ENCODE measurements at regions not wholly inside any gene's neighbourhood (a gene's known extent, or its start where the extent isn't known, plus 50 kb on each side); places are given as distances from the start of the nearest gene placed in this dataset.
"Not testable (repeated sequence)": the region's sequence is repeated elsewhere in the genome, so short reads cannot be mapped to it uniquely, and the experiment has no call there.

- DNase-seq, result no peak
Observed at GRCh38 chr6:80872199-80872950, 765.9 kb downstream of the BCKDHB start.

GRCh38 chr6:80862756-80863155 is 756.3 kb downstream of the BCKDHB start:
- no peak for DNase-seq

DNA sequence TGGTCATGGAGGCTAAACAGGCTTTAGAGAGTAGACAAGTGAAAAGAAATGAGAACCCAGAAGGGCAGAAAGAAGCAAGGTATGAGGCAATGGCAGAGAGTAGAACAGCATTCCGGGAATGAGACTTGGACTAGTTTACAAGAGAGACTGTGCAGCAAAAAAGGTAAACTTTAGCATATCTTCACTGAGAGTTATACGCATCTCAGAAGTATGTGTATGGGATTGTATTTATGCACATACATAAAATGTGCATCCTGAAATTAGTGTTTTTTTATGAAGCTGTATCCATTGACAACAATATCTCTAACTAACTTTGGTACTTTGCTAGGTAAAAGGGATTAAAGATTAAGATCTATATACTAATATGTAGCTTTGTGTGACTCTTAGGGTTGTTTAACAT is 753.6 kb downstream of the BCKDHB start:
- DNase-seq, result no peak

GRCh38 chr6:80847973-80848372 is 741.5 kb downstream of the BCKDHB start:
- not testable (repeated sequence) for DNase-seq

DNA sequence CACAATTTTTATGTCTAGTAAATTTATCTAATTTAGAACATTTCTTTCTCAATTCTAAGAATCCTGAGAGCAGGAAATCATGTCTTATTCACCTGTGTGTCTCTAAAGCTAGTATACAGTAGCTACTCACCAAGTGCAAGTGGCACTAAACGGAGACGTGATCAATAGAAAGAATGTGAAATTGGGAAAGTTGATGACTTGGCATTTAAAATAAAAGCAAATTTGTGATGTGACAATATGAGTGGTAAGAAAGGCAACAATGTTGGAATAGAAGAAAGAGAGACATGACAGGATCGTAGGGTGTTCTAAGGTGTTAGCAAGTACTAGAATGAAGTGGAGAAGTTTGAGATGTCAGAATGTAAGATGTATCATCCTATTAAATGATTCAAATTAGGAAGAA is 725.9 kb downstream of the BCKDHB start:
- no peak for DNase-seq

DNA sequence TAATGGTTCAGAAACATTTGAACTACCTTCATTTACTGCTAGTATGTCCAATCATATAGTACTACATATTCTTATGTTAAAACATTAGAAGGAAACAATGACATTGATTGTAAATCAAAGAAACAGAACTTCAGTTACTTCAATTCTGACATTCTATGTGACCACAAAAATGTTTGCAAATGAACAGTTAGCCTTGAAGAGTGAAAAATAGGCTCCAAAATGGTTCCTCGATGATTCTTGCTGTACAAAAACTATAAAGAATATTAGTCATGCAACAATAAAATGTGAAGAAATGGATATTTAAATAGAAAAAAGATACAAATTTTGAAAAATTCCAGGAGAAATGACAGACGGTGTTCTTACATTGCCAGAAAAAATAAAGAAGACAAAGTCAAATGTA is 686.9 kb downstream of the BCKDHB start:
- no peak for DNase-seq

GRCh38 chr6:80792151-80792550 is 685.7 kb downstream of the BCKDHB start:
- no peak for DNase-seq

DNA sequence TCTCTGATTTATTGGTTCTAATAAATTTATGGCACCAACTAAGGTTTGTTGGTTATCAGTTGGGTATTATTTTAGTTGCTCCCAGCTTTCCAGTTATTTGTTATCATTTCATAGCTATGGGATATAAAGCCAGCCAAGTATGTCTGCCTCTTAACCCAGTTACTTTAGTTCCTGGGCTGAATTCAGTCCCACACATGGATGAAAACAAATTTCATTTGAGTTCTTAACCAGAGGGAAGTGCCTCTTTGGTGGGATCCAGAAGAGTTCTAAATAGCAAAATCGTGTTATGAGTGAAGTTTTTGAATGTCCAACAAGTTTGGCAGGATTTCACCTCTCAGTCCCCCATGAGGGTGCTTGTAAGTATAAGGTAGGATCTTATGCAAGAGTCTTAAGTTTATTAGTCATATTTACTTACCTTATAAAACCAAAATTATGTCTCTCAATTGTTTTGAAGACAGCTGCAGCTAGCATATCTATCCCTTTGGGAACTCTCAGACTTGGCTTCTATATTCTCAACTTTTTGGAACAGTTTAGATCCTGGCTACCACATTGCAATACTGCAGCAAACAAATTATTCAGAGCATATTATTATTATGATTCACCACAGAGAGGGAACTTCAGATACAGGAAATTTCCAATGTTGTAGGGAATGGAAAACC is 683.6 kb downstream of the BCKDHB start:
- DNase-seq, result no peak

- DNase-seq, result not testable (repeated sequence)
Observed at GRCh38 chr6:80783271-80783670, 676.8 kb downstream of the BCKDHB start.

DNA sequence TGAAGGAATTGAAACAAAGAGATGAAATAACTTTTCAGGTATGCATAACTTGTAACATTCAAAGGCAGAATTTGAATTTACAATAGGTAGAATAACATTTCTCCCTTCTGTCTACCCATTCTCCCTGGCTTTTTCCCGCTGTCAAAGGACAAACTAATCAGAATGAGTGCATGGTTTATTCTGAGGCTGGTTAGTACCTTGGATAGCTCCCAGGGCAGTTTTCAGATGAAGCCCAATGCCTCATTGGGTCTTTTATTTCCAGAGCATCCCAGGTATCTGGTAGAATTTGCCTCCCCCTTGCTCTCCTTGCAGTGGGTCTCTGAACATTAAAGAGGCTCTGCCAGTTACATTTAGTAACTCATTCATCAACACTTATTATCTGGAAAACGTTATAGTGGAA is 665.5 kb downstream of the BCKDHB start:
- no peak for DNase-seq

GRCh38 chr6:80769106-80769505 is 662.6 kb downstream of the BCKDHB start:
- DNase-seq, result no peak

DNA sequence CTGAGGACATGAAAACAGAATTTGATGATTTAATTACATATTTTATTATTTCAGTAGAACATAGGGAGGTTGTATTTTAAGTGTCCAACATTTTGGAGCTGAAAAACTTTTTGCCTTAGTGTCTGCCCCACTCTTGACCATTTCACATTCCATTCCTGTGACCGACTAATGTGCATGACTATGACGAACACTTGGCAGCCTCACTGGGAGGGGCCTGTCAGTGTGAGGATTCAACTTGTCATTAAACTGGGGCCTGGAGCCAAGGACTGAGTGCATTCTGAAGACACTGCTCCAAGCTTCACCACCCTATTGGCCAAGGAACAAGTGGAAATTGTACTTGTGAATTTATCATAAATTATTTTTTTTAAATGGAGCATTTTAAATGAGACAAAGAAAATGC is 661.3 kb downstream of the BCKDHB start:
- no peak for DNase-seq

DNA sequence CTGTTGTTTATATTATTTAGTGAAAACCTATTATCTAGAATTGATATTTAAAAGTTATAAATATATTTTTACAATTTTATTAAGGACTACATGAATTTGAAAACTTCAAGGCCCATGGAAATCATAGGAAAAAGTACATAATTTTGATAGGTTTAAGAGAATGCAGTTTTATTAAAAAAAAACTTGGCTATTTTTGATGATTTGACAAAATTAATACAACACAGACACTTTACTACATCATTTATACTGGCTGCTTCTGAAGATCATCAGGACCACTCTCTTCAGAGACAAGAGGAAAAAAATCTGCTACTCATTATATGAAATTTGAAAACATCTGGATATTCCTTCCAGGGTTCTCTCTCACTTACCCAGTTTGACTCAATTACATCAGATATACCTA is 637.7 kb downstream of the BCKDHB start:
- DNase-seq, result no peak

DNA sequence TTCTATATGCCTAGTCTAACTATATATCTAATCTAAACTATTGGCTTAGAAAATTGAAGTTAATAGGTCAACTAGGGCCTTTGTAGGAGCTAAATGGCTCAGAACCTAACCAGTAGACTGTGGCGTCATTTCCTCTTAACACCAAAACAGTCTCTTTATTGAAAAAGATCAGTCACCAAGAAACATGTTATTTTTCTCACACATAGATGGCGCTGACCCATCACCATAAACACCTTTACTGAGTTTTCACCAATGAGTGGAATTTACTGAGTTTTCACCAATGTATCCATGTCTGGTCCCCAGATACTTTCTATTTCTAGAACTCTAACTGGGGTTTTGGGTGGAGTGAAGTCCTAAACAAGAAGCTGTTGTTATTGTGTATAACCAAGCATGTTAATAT is 636.0 kb downstream of the BCKDHB start:
- no peak for DNase-seq

DNA sequence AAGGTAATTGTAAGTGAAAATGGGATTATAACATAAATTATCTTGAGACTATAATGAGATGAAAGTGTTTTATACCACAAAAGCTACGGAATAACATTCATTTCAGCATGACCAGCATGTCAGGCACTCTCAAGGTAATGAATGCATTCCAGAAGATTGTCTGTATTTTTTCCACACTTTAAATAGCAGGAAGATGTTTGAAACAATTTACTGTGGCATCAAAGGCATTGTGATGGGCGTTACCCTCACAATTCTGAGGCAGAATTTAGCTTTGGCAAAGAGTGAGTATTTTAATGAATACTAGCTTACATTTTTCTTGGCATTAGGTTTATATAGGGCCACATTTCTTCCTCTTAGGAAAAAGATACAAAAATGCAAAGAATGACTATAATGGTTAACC is 627.2 kb downstream of the BCKDHB start:
- DNase-seq, result no peak

DNA sequence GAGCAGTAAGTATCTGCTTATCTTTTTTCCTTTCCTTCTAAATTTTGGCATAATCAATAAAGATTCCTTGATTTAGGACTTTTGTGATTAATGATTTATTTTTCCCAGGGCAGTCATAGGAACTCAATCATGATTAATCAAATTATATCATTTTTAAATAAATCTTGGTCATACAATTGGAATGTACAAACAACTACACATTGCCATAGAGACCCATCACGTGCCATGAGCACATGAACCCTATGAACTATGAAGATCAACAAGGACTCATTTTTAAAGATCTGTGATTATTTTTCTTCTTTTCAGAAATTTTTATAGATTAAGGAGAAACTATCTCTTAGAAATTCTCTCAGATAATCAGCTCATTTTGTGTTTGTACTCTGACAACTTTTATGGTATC is 622.4 kb downstream of the BCKDHB start:
- no peak for DNase-seq

GRCh38 chr6:80728101-80728750 is 621.8 kb downstream of the BCKDHB start:
- DNase-seq, result no peak

DNA sequence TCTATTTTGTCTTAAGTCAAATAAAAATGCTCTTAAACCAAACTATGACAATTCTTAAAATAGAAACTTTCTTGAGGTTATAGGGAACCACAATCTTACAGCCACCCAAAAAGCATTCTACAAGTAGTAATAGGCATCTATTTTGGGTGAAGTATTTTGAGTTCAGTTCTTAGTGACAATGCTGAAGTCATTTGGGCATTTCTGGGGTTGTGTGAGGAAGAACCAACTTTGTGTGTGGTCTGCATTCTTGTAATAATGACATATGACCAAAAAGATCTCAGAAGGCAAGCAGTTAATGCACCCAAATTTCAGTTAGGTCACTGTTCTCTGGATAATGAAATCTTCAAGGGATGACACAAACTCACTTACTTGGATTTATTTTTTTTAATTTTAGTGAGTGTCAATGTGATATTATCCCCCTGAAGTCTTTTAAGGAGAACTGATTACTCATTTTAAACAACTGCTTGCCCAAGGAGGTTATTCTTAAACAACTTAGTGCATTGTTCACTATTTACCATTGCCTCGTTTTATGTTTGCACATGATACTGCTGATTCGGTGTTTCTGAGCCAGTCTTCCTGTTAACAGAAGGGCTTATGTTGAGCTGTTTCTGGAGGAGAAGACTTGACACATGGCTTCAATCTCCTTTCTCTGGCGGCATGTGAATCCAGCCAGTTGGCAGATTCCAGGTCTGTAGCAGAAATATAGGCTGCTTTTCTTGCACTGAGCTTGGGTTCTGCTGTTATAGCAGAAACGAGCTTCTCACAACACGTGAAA is 618.9 kb downstream of the BCKDHB start:
- no peak for DNase-seq

DNA sequence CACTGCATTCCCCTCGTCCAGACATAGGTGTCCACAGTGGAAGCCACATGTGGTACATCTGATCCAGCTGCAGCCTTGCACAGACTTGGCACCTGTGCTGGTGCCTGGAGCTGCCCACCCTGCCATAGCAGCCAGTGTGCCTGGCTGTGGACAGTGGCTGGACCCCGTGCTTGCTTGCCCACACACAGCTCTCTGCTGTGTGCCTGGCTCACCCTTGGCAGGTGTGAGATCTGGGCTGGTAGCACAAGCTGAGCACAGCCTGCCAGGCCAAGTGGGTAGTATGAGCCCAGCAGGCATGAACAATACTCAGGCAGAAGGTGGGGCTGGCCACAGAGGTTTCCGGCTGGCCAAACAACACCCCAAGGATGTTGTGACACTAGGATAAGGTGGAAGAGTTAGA is 614.4 kb downstream of the BCKDHB start:
- DNase-seq, result no peak

DNA sequence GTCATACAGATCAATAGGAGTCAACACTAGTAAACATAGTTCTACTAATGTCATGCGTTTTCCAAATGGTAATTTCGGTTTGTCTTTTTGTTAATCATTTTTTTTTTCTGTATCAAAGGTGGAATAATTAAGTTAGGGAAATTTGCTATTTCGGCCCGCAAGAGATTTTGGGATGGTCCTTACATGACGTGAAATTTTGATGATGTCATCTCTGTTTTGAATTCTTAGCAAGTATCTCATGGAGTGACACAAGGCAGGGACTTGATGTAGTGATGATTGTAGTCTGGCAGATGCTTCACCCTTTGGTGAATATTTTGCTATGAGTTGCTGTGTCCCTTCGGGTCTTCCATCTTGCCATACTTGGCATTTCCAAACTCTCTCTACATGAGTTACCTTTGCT is 608.0 kb downstream of the BCKDHB start:
- no peak for DNase-seq

GRCh38 chr6:80698459-80698858 is 592.0 kb downstream of the BCKDHB start:
- no peak for DNase-seq

- DNase-seq, result no peak
Observed at GRCh38 chr6:80696268-80696667, 589.8 kb downstream of the BCKDHB start.

GRCh38 chr6:80690551-80691131 is 584.2 kb downstream of the BCKDHB start:
- DNase-seq, result no peak
